Kidney capillary endothelial cell (primary cell): ENCODE measurements at regions not wholly inside any gene's neighbourhood (a gene's known extent, or its start where the extent isn't known, plus 50 kb on each side); places are given as distances from the start of the nearest gene placed in this dataset.

ENCODE experiments used
- DNase-seq: peaks from one replicate; pipeline ENCODE4 v3.0.0-alpha.2; 2018; ENCODE audit warnings: low spot score

DNA sequence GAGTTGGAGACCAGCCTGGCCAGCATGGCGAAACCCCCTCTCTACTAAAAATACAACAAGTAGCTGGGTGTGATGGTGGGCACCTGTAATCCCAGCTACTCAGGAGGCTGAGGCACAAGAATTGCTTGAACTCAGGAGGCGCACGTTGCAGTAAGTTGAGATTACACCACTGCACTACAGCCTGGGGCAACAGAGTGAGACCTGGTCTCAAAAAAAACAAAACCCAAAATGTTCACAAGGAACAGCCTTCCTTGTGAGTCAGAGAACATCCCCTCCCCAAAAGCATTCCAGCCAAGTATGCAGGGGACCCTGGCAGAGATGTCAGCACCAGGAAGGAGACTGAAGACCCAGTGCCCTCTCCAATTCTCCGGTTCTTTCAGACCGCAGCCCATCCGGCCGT is 314.9 kb upstream of the TSHZ3 start:
- DNase-seq: no peak

DNA sequence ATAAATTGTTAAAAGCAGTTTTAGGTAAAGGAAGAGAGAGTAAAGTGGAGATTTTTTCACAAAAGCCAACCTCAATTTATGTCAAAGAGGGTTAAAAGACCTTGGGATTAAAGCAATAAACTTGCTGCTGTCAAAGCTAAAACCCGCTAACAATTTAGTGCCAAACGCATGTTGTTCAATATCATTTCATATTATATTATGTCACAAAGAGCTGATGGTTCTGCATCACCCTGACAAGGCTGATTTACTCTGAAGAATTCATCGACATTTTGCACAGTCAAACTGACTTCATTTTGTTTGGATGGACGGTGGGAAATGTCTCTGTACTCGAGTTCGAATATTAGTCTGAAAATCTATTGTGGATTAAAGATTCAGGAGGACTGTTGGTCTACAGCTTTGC is 315.8 kb upstream of the TSHZ3 start:
- DNase-seq: no peak

DNA sequence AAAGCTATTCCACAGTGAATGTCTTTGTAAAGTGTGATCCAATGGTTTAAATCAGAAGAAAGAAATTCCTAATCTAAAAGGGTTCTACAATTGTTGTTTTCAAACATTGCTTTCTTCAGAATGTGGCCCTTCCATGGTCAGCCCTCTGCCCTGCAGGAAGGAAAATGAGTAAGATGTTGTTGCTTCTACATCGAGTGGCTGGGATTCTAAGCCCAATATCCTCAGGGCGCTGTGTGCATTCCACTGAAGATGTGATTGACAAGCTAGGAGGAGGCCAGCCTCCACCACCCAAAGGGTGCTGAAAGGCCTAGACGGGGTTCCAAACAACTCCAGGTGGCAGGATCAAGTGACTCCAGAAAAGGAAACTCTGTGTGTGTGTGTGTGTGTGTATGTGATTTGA is 316.9 kb upstream of the TSHZ3 start:
- DNase-seq: no peak

DNA sequence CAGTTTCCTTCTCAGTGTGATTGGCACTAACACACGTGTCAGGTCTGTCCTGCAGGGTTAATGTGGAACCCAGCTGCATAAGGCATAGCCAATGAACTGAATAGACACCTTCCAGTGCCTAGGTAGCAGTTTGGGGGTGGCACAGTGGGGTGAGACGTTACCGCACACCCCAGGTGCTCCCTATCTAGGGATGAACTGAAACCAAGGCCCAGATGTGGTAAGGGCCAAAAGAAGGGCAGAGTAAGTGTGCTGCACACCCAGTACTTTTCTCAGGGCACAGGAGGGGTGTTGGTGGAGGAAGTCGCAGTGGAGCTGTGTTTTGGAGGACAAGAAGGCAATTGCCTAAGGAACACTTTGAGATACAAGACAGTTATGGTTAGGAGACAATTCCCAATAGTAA is 317.9 kb upstream of the TSHZ3 start:
- no peak for DNase-seq

DNA sequence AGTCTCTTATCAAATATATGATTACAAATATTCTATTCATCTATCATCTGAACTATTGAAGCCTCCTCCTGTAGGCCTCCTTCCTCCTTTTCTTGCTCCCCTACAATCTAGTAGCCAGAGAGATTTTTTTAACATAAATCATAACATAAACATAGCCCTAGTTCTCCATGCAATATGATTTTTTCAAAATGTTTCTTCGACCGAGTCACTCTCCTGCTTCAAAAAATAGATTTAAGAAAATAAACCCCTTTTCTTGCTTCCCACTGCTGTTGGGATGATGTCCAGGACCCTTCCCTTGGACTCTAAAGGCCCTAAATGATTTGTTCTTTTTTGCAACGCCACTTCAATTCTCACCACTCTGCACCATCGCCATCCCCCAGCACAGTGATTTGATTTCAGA is 319.7 kb upstream of the TSHZ3 start:
- no peak for DNase-seq

DNA sequence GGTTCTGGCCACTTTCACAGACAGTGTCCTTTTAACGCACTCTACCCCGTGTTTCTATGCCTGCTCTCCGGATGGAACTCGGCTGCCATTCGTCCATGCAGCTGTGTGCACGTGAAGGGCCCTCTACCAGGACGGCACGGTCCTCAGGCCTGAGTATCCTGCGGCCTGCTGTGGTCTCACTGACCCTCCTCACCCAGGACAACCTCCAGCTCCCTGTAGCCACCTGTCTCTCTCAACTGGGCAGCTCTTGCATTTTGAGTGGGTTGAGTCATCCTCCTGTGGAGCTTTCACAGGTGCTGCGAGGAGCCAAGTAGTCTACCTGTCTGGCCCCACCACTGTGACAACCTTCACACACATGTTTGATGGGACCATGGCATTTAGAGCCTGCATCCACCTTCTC is 321.7 kb upstream of the TSHZ3 start:
- DNase-seq: no peak

DNA sequence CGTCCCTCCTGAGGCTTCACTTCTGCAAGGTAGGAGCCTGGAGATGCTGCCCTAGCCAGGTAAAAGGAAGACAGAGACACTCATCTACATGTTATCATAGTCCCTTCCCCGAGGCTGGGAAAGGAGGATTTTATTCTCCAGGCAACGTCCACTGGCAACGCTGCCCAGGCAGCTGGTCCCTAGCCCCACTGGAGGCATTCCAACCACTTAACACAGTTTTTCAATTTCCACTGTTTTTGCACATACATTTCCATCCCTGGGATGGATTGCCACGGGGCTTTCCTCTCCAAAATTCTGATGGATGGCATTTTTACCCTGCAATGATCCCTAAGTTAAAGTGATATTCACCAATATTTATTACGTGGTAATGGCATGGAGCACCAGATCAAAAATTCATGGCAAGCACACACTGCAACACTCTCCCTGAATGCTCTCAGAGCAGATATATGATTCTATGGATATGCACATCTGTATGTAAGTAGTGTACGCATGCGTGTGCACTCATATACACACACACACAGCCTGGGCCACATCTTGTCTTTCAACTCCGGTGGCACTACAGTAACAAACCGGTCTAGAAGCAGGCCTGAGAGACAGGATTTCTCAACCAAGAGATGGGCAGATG is 322.3 kb upstream of the TSHZ3 start:
- no peak for DNase-seq

DNA sequence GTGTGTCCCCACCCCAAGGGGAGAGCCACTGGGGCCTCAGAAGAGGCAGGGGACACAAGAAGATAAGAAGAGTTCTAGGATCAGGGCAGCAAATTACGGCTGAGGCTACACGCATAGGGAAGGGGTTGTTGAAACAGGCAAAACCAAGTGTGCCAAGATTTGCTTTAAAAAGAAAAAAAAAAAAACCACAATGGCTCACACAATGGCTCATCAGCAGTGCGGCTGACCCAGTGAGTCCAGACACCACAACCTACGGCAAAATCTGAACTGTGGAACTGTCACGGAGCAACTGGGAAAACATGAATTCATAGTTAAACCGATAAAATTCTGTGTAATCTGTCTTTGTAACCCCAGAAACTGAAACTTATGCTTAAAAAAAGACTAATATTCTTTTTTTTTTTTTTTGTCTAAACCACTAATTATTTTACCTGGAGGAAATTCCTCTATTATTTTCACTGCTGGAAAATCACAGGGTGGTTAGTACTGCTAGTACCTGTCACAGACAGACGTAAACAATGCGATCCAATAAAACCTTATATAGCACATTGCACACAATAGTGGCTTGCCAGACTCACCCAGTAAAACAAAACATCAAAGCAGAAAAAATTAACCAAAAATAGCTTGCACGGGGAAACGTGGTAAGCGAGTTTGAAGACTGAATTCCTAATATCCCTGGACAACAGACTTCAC is 325.4 kb upstream of the TSHZ3 start:
- no peak for DNase-seq

DNA sequence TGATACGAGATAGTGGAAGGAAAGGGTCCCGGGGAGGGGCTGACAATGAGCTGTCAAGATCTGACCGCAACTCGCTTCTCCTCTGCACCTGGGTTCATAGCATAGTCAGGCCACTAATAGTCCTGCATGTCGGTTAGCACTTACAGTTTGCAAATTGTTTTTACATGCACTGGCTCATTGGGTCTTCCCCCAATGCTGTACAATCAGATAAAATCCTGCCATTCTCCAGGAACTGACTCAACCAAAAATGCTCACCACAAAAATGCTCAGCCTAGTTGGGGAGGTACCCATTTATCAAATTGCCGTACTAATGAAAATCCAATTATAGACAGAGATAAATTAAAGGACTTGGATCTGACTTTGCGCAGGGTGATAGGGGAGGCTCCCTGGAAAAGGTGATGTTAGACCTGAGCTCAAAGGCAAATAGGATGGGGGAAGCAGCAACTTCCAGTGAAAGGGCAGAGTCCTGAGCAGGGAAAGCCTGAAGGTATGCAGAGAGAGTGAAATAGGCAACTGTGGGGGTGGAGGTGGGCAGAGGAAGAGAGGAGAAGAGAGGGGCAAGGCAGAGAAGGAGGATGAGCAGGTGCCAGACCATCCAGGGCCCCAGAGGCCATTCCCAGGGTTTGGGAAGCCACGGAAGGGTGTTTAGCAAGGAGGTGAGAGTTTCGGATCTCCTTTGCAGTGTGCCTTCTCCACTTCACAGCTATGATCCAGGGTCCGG is 326.1 kb upstream of the TSHZ3 start:
- no peak for DNase-seq

DNA sequence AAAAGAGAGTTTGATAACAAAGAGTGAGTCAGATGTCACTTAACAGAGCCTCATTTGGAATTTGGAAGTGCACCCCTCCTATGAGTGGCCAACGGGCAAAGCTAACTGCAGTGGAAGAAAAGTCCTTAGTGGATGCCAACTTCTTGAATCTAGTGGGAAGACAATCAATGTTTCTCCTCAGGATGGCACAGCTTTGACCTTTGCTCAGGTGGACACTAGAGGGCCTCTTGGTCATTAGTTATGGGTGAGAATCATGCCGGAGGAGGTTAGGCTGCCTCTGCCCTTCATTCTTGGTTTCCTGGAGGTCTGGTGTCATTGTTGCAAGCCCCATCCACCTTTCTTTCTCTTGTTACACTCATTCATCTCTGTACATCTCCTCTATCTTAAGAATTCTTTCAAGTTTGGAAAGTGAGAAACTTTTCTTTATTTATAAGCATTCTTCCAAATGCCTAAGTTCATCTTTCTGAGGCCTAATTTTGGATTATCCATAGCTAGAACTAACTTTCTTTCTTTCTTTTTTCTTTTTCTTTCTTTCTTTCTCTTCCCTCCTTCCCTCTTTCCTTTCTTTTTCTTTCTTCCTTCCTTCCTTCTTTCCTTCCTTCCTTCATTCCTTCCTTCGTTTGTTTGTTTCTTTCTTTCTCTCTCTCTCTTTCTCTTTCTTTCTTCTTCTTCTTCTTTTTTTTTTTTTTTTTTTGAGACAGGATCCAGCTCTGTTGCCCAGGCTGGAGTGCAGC is 327.2 kb upstream of the TSHZ3 start:
- DNase-seq: no peak

DNA sequence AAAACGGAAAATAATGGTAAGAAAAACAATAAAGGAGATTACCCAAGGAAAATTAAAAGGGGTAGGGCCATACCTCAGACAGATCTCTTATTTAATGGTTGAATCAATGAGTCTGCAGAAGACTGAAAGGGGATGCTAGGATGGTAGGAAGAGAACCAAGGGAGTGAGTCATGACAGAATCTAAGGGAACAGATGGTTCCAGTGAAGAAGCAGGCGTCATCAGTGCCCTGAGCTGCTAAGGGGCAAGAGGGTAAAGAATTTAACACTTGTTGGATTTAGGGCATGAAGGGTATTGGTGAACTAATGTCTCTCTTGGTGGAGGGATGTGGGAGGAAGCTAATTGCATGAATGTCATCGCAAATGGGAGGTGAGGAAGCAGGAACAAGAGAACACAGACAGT is 329.2 kb upstream of the TSHZ3 start:
- DNase-seq: no peak

DNA sequence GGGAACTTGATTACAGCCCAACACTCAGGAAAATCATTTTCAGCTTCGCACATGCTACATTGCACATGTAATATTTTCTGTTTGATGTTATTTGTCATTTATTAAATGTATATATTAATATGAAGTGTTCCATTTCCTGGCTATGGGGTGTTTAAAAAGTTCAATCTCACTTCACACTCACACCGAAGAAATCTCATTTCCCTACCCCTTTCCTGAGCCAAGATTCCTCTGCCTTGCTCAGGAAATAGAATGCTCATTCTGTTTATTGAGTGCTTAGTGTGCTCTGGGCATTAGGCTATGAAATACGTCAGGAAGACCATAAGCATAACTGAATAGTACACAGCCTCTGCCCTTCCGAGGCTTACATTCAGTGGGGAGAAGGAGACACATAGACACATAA is 331.9 kb upstream of the TSHZ3 start:
- no peak for DNase-seq

DNA sequence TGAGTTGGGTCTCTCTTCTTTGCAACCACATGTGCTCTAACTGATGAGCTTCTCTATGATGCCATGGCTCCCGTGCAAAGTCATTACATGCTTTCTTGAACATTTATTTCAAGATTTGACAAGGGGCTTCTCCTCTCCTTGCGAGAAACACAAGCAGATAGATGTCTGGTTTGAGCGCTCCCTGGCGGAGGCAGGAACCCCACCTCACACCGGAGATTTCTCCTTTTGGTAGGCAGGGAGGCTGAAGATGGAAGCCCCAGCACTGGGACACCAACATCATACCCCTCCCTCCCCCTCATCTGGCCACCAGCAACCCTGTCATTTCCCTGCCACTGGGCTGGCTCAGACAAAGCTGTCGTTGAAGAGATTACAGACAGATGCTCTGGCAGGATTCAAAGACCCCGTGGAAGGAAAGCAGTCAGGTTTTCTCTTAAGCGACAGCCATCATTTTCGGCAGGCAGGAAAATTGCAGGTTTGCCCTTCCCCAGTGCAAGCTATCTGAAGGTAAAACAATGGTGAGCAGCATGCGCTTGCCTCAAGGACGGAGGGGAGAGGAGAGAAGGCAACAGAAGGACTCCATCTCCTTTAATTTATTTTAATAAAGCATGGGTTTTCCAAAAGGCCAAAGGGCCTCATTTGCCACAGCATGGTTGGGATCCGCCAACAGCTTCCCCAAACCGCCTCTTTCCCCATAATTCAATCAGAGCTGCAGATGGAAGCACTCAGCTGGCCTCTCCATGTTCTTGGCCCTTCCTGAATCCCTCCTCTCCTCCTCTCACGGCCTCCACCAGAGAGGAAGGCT is 344.1 kb upstream of the TSHZ3 start:
- DNase-seq: no peak

DNA sequence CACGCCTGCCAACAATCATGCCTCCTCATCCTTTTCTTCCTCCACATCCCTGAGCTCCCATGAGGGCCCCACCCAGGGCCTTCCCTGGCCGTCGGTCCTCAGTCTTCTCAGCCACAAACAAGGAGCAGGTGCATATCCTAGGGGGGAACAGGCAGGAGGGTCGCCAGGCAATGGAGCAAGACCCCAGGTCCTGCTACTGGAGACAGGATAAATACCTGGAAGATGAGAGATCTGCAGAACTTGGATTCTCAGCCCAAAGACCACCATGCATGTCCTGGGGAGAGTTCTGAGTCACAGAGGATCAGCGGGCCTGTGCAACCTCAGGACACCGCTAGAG is 344.7 kb upstream of the TSHZ3 start:
- no peak for DNase-seq

DNA sequence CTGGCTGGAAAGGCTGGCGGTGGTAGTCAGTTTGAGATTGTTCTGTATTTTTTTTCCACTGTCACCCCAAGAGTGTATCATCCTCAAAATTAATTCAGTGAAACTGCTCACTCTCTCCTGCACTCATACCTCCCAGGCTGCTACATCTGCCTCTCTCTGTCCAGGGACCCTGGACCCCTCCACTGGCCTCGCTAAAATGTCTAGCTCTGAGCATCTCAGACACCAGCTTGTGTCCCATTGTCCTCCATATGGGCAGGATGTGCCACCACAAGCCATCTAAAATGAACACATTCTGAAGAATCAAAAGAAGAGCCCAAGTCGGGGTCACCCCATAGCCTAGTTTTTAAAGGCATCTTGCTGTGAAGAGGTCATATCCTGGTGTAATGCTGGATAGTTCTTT is 345.5 kb upstream of the TSHZ3 start:
- DNase-seq: no peak

DNA sequence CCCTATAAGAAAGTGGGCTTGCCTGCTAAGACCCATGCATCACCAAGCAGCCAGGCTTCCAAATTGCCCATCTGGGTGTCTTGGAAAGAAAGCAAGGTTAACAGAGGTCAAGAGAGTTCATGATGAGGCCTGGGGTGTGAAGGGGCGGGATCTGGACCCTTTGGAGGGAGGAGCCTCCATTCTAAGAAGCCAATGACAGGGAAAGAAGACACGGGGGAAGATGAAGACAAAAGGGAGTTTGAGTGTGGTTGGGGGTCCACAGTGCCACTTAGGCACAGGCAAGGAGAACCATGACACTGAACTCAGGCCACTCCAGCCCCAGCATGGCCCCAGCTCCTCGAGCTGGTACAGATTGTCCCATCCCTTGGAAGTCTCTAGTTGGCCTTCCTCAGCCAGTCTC is 350.2 kb upstream of the TSHZ3 start:
- DNase-seq: no peak

DNA sequence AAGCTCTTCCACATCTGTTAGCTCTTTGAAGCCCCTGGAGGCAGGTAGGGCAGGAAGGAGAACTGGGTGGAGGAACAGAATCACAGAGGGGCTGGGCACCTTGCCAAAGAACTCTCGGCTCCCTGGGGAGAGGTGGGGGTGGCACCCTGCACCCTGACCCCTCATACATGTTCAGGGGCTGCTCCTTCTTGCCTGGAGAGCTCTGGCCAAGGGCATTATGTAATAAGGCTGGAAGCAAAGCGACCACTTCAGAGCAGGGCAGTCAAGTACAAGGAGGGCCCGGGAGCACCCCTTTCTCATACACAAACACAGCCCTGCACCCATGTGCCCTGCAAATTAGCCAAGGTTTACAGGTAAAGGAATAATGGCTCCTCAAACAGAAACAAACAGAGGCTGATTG is 351.9 kb upstream of the TSHZ3 start:
- DNase-seq: no peak

DNA sequence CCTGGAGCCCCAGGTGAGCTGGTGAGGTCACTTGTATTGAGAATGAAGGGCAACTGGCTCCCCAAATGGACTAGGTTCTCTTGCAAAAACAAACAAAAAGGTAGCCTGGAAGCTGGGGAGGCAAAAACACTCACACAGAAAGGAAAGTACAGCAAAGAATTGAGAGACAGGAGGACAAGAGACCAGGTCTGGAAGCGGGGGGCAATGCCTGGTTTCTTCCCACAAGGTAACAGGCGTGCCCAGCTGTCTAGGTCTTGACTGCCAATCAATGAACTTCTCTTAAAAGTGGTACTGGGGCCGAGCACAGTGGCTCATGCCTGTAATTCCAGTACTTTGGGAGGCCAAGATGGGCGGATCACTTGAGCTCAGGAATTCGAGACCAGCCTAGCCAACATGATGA is 356.4 kb upstream of the TSHZ3 start:
- no peak for DNase-seq

DNA sequence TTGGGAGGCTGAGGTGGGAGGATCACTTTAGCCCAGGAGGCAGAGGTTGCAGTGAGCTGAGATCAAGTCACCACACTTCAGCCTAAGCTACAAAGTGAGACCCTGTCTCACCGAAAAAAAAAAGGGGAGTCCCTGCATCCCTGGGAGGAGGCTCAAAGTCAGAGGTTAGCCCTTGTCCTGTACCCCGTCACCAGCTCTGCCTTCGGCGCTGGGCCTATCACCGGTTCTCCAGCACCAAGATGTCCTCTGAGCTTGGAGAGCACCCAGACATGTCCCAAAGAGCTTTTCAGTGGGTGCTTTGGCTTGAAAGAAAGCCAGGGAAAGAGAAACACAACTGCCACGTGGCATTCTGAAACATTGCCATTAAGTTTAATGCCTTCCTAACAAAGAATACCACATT is 356.9 kb upstream of the TSHZ3 start:
- DNase-seq: no peak

DNA sequence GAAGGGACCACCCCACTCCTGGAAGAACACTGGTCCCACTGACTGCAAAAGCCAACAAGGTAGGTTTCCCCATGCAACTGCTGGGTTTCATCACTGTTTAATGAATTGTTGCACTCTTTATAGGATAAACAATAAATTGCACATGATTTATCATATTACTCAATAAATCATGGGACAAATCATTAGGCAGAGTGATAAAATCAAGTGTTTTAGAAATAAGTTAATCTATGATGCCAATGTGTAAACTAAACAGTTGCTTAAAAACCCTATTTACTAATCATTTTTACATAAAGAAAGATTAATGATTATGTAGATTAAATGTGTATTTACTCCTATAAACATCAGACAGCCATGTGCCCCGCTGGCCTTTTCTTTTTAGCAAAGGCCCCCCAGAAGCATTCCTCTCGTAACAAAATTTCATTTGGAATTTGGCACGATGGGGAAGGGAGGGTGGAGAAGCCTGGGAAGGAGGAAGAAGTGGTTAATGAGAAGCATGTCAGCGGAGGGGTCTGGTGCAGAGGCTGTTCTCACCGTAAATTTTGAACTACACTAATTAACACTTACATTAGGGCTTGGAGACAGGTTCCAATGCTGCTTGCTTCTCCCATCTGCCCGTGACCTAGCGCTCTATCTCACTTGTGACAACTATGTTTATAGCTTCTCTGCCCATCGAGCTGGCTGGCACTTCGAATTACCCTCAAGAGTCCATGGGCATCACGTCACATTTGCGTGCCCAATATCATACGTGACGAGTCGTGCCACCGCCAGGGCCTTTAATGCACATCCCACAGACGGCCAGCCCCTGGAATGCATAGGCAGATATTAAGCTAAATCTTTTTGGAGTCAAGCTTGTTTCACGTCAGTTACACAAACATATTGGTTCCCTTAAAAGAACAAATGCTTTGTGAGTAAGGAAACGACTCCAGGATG is 357.7 kb upstream of the TSHZ3 start:
- DNase-seq: no peak

DNA sequence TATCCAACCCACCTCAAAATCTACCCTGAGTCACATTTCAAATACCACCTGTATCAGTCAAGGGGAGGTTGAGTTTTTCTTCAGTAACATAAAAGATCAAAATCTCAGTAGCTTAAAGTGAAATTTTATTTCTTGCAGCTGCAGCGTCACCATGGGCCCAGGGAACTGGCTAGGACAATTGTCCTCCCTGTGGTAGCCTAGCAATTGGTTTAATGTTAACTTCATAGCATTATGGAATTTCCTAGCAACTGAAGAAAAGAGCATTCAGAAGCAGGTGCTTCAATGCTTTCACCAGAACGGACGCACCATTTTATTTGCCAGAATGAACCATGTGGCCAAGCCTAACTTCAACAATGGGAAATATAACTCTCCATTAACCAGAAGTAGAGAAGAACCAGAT is 359.3 kb upstream of the TSHZ3 start:
- no peak for DNase-seq
